IPS-NIHi7 (cell line): ENCODE measurements at regions not wholly inside any gene's neighbourhood (a gene's known extent, or its start where the extent isn't known, plus 50 kb on each side); places are given as distances from the start of the nearest gene placed in this dataset.
"Not testable (repeated sequence)": the region's sequence is repeated elsewhere in the genome, so short reads cannot be mapped to it uniquely, and the experiment has no call there.

Experiments used
- DNase-seq: peaks from one replicate; pipeline ENCODE4 v3.0.0; 2012; ENCODE audit warnings: mixed read lengths; ENCODE audit errors: extremely low spot score

GRCh38 chr5:85533341-85534047 lies 1084.2 kb upstream of the COX7C start:
- no peak for DNase-seq

- DNase-seq, result no peak
Measured at GRCh38 chr5:85538362-85538761, 1079.4 kb upstream of the COX7C start.

- peak; percentile 19 for DNase-seq
Measured at GRCh38 chr5:85545129-85545528, 1072.6 kb upstream of the COX7C start.

GRCh38 chr5:85549229-85549628 lies 1068.5 kb upstream of the COX7C start:
- no peak for DNase-seq

GRCh38 chr5:85549836-85550599 lies 1067.7 kb upstream of the COX7C start:
- no peak for DNase-seq

GRCh38 chr5:85556464-85556863 lies 1061.3 kb upstream of the COX7C start:
- DNase-seq, result no peak

GRCh38 chr5:85576666-85577065 lies 1041.1 kb upstream of the COX7C start:
- no peak for DNase-seq

GRCh38 chr5:85587806-85588205 lies 1029.9 kb upstream of the COX7C start:
- peak; percentile 10 for DNase-seq

- DNase-seq, result not testable (repeated sequence)
Measured at GRCh38 chr5:85588268-85588667, 1029.5 kb upstream of the COX7C start.

GRCh38 chr5:85590764-85591163 lies 1027.0 kb upstream of the COX7C start:
- no peak for DNase-seq

- no peak for DNase-seq
Measured at GRCh38 chr5:85591311-85591710, 1026.4 kb upstream of the COX7C start.

- no peak for DNase-seq
Measured at GRCh38 chr5:85602843-85603242, 1014.9 kb upstream of the COX7C start.

GRCh38 chr5:85604378-85604777 lies 1013.4 kb upstream of the COX7C start:
- no peak for DNase-seq

GRCh38 chr5:85604786-85605185 lies 1013.0 kb upstream of the COX7C start:
- no peak for DNase-seq

GRCh38 chr5:85605381-85605780 lies 1012.4 kb upstream of the COX7C start:
- DNase-seq, result no peak

GRCh38 chr5:85614489-85614888 lies 1003.3 kb upstream of the COX7C start:
- DNase-seq, result no peak

GRCh38 chr5:85621668-85622067 lies 996.1 kb upstream of the COX7C start:
- DNase-seq, result no peak

GRCh38 chr5:85628153-85628552 lies 989.6 kb upstream of the COX7C start:
- DNase-seq, result no peak

- not testable (repeated sequence) for DNase-seq
Measured at GRCh38 chr5:85638495-85639125, 979.1 kb upstream of the COX7C start.

GRCh38 chr5:85646036-85646435 lies 971.7 kb upstream of the COX7C start:
- no peak for DNase-seq

GRCh38 chr5:85646641-85647040 lies 971.1 kb upstream of the COX7C start:
- DNase-seq, result no peak

- DNase-seq, result no peak
Measured at GRCh38 chr5:85647349-85648127, 970.2 kb upstream of the COX7C start.
